Activated T-helper 2 cell treated with anti-CD3 and anti-CD28 coated beads, Interferon-gamma antibody, Interleukin-2, Interleukin-4, amounts not matched to agents 10 μg/mL and 5 μg/mL and 100 μg/mL, durations not matched to agents 14 hours and 24 hours and 36 hours (primary cell): ENCODE measurements at regions not wholly inside any gene's neighbourhood (a gene's known extent, or its start where the extent isn't known, plus 50 kb on each side); places are given as distances from the start of the nearest gene placed in this dataset.

ENCODE experiments used
- DNase-seq: peaks from one replicate; pipeline ENCODE4 v3.0.0; 2021; ENCODE audit warnings: low spot score
- H3K27ac Mint-ChIP-seq: one replicate; pipeline ENCODE4 v1.8.0; 2021; ENCODE audit warnings: mixed read lengths
- H3K27me3 Mint-ChIP-seq: one replicate; pipeline ENCODE4 v1.8.0; 2021; ENCODE audit warnings: low read depth, mixed read lengths
- H3K36me3 Mint-ChIP-seq: one replicate; pipeline ENCODE4 v1.8.0; 2021; ENCODE audit warnings: low read depth, mixed read lengths
- H3K4me1 Mint-ChIP-seq: one replicate; pipeline ENCODE4 v1.8.0; 2021; ENCODE audit warnings: low read depth, mixed read lengths
- H3K4me3 Mint-ChIP-seq: one replicate; pipeline ENCODE4 v1.8.0; 2021; ENCODE audit warnings: low read depth, mild to moderate bottlenecking, moderate library complexity, mixed read lengths
- H3K9me3 Mint-ChIP-seq: one replicate; pipeline ENCODE4 v1.8.0; 2021; ENCODE audit warnings: mixed read lengths
- intact Hi-C: fragments of 100-400 bp; cut with micrococcal nuclease; formaldehyde crosslinking; loops from one replicate; pipeline ENCODE4 v1.15.1; 2023

DNA sequence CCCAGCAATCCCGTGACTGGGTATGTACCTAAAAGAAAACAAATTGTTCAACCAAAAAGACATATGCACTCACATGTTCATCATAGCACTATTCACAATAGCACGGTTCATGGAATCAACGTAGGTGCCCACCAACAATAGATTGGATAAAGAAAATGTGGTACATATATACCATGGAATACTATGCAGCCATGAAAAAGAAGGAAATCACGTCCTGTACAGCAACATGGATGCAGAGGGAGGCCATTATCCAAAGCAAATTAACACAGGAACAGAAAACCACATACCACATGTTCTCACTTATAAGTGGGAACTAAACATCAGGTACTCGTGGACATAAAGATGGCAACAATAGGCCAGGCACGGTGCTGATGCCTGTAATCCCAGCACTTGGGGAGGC, 207.9 kb upstream of the TNP1 start:
- intact Hi-C loops, result no loop called here
- DNase-seq, result no peak
- no peak overlapping the region for H3K27ac Mint-ChIP-seq
- H3K4me3 Mint-ChIP-seq, result no peak overlapping the region
- no peaks in the 10 kb centered on the region for H3K36me3 Mint-ChIP-seq
- no peaks in the 10 kb centered on the region for H3K9me3 Mint-ChIP-seq
- no peaks in the 10 kb centered on the region for H3K4me1 Mint-ChIP-seq
- peaks cover 3% of the 10 kb centered on the region for H3K27me3 Mint-ChIP-seq

DNA sequence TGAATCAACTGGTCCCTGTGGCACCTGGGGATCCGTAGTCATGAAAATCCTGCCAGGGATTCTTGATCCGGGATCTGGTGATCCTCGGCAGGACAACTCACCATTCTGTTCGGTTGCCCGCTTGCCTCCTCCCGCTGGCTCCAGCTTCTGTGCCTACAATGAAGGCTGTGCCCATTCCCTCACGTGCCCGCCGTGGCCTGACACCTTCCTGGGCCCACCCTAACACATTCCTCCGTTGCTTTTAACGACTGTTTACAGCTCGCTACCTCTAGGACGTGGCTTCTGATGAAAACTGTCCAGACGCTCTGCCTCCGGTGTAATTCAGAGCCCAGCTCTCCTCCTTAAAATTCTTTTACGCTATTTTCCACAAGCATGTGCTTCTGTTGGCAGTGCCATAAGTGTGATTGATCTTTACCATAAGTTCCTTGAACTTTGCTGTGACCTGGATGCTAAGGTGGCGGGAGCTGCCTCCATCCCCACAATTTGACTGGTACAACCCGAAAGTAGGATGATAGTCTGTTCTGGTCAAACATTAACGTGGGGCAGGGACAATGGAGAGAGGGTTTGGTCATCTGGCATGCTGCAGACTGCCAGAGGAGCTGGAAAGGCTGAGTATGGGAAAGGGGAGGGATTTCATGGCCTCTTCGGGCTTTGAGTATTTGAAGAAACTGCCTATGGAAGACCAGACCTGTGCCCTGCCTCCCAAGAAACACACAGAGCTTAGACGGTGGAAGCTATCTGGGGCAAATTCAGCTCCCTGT, 206.8 kb upstream of the TNP1 start:
- peaks cover 3% of the 10 kb centered on the region for H3K27me3 Mint-ChIP-seq
- no peak for DNase-seq
- no peak overlapping the region for H3K4me3 Mint-ChIP-seq
- no peaks in the 10 kb centered on the region for H3K4me1 Mint-ChIP-seq
- no peaks in the 10 kb centered on the region for H3K9me3 Mint-ChIP-seq
- intact Hi-C loops, result no loop called here
- H3K27ac Mint-ChIP-seq, result no peak overlapping the region
- no peaks in the 10 kb centered on the region for H3K36me3 Mint-ChIP-seq

DNA sequence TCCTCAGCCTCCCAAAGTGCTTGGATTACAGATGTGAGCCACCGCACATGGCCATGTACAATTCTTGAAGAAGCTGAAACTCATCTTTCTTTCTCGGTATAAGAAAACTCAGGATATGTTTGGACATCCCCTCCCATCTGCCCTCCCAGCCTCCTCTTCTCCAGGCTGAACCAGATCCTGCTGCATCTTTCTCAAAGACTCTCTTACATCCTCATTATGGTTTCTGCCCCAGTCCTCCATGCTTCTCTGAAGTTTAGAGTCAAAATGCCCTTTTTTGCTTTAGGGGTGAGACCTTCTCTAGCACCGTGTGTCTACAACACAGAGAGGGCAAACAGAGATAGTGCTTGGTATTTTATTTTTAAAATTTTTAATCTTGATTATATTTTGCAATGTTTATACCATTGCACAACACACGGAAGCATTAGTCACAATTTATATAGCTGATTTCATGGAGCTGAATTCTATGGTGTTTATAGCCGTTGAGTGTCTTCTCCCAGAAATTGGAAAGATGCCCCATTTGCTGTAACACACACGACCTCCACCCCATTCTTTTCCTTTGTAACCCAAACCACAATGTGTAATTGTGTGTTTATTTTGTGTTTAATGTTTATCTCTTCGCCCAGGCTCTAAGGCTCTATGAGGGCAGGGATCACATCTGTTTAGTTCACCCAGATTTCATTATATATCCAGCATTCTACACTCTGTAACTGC, 206.0 kb upstream of the TNP1 start:
- Mint-ChIP-seq H3K4me3 (no peak overlapping the region), H3K4me1 (no peaks in the 10 kb centered on the region), H3K27ac (no peak overlapping the region), H3K9me3 (no peaks in the 10 kb centered on the region), H3K36me3 (no peaks in the 10 kb centered on the region), H3K27me3 (peaks cover 3% of the 10 kb centered on the region)
- intact Hi-C loops, result no loop called here
- DNase-seq, result no peak

DNA sequence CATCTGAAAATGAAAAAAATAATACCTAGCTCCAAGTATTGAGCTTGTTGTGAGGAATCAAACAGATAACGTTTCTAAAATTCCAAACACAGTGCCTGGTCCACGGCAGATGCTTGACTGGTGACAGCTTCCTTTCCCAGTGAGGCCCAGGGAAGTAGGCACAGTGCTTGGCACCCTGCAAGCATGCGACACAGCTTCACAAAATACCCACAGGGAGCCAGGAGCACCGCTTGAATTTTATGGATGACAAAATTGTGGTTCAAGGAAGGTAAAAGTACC, 205.1 kb upstream of the TNP1 start:
- Mint-ChIP-seq H3K27me3 (peaks cover 3% of the 10 kb centered on the region), H3K4me1 (no peaks in the 10 kb centered on the region), H3K36me3 (no peaks in the 10 kb centered on the region), H3K9me3 (no peaks in the 10 kb centered on the region), H3K27ac (no peak overlapping the region), H3K4me3 (no peak overlapping the region)
- no peak for DNase-seq
- intact Hi-C loops, result no loop called here

DNA sequence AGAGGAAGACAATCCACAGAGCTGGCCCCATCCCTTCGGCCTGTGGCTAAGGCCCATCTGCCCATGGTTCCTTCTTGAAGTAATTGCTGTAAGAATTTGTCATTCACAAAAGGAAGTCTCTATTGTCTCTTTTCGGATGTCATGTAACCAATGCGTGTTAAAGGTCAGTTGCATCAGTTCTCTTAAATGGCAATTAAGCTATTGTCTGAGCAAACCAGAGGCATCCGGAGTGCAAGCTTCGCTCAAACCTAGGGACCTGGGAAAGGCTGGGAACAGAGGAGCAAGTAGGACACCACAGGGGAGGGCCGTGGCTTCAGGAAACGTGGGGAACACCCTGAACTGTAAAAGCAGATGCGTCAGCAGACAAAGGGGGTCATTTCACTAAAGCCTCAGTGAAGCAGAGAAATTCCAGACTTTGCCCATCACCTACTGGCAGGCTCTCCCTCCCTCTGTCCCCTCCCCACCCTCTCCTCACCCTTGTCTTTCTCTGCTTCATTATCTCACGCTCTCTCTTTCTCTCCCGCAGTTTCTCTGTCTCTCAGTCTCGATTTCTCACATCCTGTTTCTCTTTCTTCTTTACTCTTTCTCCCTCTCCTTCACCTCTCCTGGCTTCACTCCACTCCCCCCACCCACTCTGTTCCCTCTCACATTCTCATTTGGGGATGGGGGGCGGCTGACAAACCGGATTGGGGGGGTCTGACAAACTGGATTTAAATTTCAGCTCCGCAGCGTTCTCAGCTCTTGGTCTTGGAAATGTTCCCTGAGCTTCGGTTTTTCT, 204.6 kb upstream of the TNP1 start:
- H3K36me3 Mint-ChIP-seq, result no peaks in the 10 kb centered on the region
- no peaks in the 10 kb centered on the region for H3K9me3 Mint-ChIP-seq
- H3K27ac Mint-ChIP-seq, result no peak overlapping the region
- peaks cover 3% of the 10 kb centered on the region for H3K27me3 Mint-ChIP-seq
- intact Hi-C loops, result no loop called here
- H3K4me3 Mint-ChIP-seq, result no peak overlapping the region
- no peak for DNase-seq
- H3K4me1 Mint-ChIP-seq, result no peaks in the 10 kb centered on the region

DNA sequence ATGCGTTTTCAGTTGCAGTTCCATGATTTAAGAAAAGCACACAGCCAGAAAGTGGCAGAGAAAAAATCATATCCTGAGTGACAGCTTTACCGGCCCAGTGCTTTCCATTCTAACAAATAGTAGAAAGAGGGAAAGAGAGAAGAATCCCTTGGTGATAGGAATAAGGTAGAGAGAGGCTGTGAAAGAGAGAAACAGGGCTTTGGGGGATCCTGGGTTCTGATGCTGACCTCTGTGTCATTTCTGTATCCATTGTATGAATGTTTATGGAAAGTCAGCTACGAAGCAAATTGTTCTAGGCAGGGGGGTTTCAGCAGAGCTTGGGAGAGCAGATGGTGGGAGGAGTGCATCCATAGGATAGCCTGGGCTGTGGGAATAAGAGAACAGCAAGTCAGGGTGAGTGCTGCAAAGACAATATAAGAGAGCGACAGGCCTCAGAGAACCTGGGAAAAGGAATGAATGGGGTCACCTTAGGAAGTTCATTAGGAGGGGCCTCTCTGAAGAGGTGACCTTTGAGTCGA, 203.4 kb upstream of the TNP1 start:
- Mint-ChIP-seq H3K9me3 (no peaks in the 10 kb centered on the region), H3K27ac (no peak overlapping the region), H3K27me3 (peaks cover 3% of the 10 kb centered on the region), H3K4me1 (no peaks in the 10 kb centered on the region), H3K36me3 (no peaks in the 10 kb centered on the region), H3K4me3 (no peak overlapping the region)
- intact Hi-C loops, result no loop called here
- DNase-seq, result no peak

DNA sequence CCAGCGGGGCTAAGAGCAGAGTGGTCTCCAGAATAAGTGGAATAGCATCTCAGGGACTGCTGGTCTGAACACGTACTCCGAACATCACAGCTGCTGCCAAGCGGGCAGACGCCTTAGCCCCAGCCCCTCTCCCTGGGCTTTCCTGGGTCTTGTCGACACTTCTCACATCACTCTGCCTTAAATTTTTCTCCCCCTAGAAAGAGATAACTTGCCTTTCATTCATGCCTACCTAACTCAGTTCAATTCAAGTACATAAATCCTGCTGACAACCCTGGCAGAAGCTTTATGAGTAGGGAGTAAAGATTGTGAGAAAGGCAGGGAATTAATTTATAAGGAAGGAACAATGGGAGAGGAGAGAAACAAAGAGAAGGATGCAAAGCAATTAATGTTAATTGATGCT, 202.9 kb upstream of the TNP1 start:
- intact Hi-C loops, result no loop called here
- Mint-ChIP-seq H3K27ac (no peak overlapping the region), H3K27me3 (peaks cover 3% of the 10 kb centered on the region), H3K9me3 (no peaks in the 10 kb centered on the region), H3K4me3 (no peak overlapping the region), H3K4me1 (no peaks in the 10 kb centered on the region), H3K36me3 (no peaks in the 10 kb centered on the region)
- no peak for DNase-seq

DNA sequence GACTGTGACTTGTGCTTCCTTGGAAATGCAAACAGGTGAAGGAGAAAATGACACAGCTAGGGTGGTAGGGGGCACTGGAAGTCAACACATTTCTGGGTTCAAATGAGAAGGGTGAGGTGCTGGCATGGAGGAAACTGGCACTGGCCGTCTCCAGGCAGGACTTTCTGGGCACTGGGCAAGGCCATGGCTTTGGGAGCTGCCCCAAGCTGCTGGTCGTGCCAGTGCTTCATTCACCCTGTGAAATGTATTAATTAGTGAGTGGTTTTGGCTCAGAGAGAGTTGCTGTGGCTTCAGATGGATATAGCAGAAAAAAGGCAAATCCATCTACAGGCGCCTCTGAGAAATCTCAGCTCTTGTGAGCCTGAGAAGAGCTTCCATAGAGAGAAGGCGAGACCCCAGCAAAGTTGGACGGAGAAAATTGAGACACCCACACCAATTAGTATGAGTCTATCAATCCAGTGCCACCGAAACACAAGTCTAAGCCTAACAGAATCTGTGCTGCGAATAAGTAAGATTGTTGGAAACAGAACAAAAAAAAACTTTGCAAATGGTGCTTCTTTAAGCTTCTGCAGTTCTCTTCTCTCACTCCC, 202.1 kb upstream of the TNP1 start:
- H3K9me3 Mint-ChIP-seq, result no peaks in the 10 kb centered on the region
- intact Hi-C loops, result no loop called here
- no peaks in the 10 kb centered on the region for H3K4me1 Mint-ChIP-seq
- no peak for DNase-seq
- H3K27ac Mint-ChIP-seq, result no peak overlapping the region
- no peaks in the 10 kb centered on the region for H3K36me3 Mint-ChIP-seq
- H3K27me3 Mint-ChIP-seq, result peaks cover 6% of the 10 kb centered on the region
- no peak overlapping the region for H3K4me3 Mint-ChIP-seq

DNA sequence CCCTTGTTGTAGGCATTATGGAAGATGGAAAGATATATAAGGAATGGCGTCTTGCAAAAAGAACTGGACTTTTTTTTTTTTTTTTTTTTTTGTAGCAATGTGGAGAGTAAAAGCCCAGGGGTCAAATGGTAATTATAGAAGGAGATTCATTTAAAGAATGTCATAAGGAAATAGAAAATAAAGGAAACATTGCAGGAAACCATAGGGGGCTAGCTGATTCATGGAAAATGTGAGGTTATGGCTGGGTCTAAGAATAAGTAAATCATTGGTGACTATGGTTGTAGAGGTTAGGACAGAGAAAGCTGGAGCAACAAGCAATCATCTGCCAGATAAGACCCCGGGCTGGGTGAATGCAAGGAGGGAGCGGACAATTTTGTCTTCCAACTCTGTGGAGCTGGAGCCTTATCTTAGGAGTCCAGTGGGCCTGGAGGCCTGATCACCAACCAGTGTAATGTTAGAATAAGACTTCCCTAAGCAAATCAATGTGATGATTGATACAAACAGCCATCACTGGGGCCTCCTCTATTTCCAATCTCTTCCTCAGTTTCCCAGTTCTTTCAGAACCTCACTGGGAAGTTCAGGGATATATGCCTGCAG, 201.2 kb upstream of the TNP1 start:
- H3K27me3 Mint-ChIP-seq, result peaks cover 10% of the 10 kb centered on the region
- no peak overlapping the region for H3K27ac Mint-ChIP-seq
- no peaks in the 10 kb centered on the region for H3K4me1 Mint-ChIP-seq
- DNase-seq, result no peak
- H3K4me3 Mint-ChIP-seq, result no peak overlapping the region
- H3K36me3 Mint-ChIP-seq, result no peaks in the 10 kb centered on the region
- intact Hi-C loops, result no loop called here
- H3K9me3 Mint-ChIP-seq, result no peaks in the 10 kb centered on the region

DNA sequence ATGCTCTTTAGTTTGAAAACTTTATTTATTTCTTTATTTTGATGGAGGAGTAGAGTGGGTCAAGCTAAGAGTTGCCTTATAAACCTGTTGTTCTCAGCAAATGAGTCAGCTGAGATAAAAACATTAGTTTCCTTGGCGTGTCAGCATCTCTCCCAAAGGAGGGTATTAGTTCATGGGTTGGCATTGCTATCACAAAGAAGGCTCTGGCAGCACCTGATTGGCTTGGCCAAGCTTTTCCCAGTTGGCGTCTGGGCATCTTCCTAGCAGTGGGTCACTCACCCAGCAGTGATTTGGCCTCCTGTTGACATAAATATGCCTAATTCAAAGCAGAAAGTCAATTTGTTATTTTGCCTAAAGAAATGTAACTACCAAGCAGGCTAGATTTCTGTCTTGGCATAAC, 200.7 kb upstream of the TNP1 start:
- intact Hi-C loops, result no loop called here
- Mint-ChIP-seq H3K4me1 (no peaks in the 10 kb centered on the region), H3K9me3 (no peaks in the 10 kb centered on the region), H3K36me3 (no peaks in the 10 kb centered on the region), H3K4me3 (no peak overlapping the region), H3K27ac (no peak overlapping the region), H3K27me3 (peaks cover 10% of the 10 kb centered on the region)
- no peak for DNase-seq

DNA sequence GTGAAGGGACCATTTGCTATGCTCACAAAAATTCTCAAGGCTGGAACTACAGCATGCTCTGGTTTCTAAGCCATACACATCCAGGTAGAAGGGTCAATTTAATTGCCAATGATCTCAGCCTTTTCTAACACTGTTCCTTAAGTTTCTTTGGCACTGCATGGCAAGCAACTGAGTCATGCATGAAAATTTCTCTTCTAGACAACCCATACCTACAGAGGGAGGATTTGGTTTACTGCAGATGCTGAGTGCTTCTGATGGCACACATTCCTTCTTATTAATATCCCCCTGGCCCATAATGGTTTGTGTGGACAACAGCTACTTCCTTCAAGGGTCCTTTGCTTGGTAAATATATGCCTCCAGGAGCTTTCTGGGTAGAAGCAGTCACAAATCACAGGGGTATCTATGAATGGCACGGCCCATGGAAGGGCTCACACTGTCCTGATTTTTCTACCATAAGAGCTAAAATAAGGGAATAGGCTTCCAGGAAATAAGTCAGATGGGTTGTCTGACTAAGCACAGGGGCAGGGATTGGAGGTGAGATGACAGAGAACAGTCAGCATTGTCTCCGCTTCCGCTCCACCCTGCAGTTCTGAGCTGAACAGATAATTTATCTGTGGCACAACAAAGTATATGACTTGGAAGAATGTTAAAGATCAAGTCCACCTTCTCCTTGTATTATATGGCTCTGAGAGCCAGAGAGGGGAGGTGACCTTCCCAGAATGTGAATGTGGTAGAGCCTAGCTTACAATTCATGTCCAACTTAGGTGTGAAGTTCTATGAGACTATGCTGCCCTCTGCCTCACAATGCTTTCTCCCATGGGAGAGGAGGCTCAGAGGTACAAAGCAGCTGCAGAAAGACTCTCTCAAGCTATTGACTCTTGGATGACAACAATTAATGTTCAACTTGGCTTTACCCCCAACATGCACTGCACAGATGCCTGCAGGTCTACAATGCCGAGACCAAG, 199.2 kb upstream of the TNP1 start:
- intact Hi-C loops, result no loop called here
- Mint-ChIP-seq H3K36me3 (no peaks in the 10 kb centered on the region), H3K27ac (no peak overlapping the region), H3K4me3 (no peak overlapping the region), H3K27me3 (peaks cover 10% of the 10 kb centered on the region), H3K9me3 (no peaks in the 10 kb centered on the region), H3K4me1 (no peaks in the 10 kb centered on the region)
- no peak for DNase-seq

DNA sequence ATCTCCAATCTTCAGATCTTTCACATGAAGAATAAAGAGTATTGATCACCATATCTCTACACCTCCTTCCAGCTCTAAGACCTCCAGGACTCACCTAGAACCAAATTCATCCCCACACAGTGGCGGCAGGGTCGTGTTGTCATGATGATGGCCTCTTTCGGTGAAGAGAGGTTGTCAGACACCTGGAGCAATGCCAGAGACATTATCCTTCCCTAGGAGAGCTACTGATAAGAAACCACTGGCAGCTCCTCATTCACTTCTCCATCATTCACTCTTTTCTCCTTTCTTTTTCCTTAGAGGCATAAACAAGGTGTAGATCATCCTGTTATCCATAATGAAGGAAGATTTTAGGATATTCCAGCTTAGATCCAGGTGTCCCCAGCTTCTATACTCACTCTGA, 197.9 kb upstream of the TNP1 start:
- Mint-ChIP-seq H3K36me3 (no peaks in the 10 kb centered on the region), H3K27me3 (peaks cover 8% of the 10 kb centered on the region), H3K4me3 (no peak overlapping the region), H3K27ac (no peak overlapping the region), H3K9me3 (no peaks in the 10 kb centered on the region), H3K4me1 (no peaks in the 10 kb centered on the region)
- DNase-seq, result no peak
- intact Hi-C loops, result no loop called here
